ENCODE measurements at regions not wholly inside any gene's neighbourhood (a gene's known extent, or its start where the extent isn't known, plus 50 kb on each side); places are given as distances from the start of the nearest gene placed in this dataset.

GRCh38 chr20:24718277-24718676, 230.8 kb upstream of the CST7 start:
- DNase-seq: no peak

GRCh38 chr20:24718696-24719095, 230.4 kb upstream of the CST7 start:
- no peak for DNase-seq

- no peak for DNase-seq
Observed at GRCh38 chr20:24720957-24721356, 228.1 kb upstream of the CST7 start.

- DNase-seq: no peak
Observed at GRCh38 chr20:24721891-24722568, 227.0 kb upstream of the CST7 start.

- no peak for DNase-seq
Observed at GRCh38 chr20:24722586-24722985, 226.5 kb upstream of the CST7 start.

GRCh38 chr20:24723186-24723585, 225.9 kb upstream of the CST7 start:
- DNase-seq: no peak

GRCh38 chr20:24723647-24724352, 225.3 kb upstream of the CST7 start:
- DNase-seq: no peak

GRCh38 chr20:24724982-24725533, 224.0 kb upstream of the CST7 start:
- DNase-seq: no peak

GRCh38 chr20:24727795-24728194, 221.3 kb upstream of the CST7 start:
- no peak for DNase-seq

GRCh38 chr20:24729896-24730605, 219.0 kb upstream of the CST7 start:
- no peak for DNase-seq

GRCh38 chr20:24730750-24731149, 218.3 kb upstream of the CST7 start:
- DNase-seq: no peak

- no peak for DNase-seq
Observed at GRCh38 chr20:24731312-24731711, 217.8 kb upstream of the CST7 start.

- DNase-seq: no peak
Observed at GRCh38 chr20:24732076-24732475, 217.0 kb upstream of the CST7 start.

GRCh38 chr20:24732599-24732998, 216.5 kb upstream of the CST7 start:
- DNase-seq: no peak

- no peak for DNase-seq
Observed at GRCh38 chr20:24733416-24733815, 215.7 kb upstream of the CST7 start.

GRCh38 chr20:24734139-24734538, 214.9 kb upstream of the CST7 start:
- no peak for DNase-seq

- no peak for DNase-seq
Observed at GRCh38 chr20:24735263-24735662, 213.8 kb upstream of the CST7 start.

- no peak for DNase-seq
Observed at GRCh38 chr20:24736131-24736843, 212.8 kb upstream of the CST7 start.

GRCh38 chr20:24736844-24737211, 212.2 kb upstream of the CST7 start:
- no peak for DNase-seq

GRCh38 chr20:24737212-24737850, 211.7 kb upstream of the CST7 start:
- no peak for DNase-seq

- DNase-seq: no peak
Observed at GRCh38 chr20:24738058-24738775, 210.9 kb upstream of the CST7 start.
